Naive thymus-derived CD4-positive, alpha-beta T cell (primary cell): ENCODE measurements at regions not wholly inside any gene's neighbourhood (a gene's known extent, or its start where the extent isn't known, plus 50 kb on each side); places are given as distances from the start of the nearest gene placed in this dataset.

Source experiments
- ATAC-seq: fragments of 150-1000 bp; cut with Tn5 transposase; 2 replicates; pipeline ENCODE4 v1.10.0; 2021; ENCODE audit warnings: mild to moderate bottlenecking, moderate library complexity
- CTCF ChIA-PET: fragments of 350-600 bp; sonication (Branson Sonifier 250); formaldehyde crosslinking; loops from one replicate; lab custom pipeline; 2021; ENCODE audit warnings: antibody characterized with exemption; lab: Charles Lee
- POLR2A ChIA-PET: fragments of 350-600 bp; sonication (Branson Sonifier 250); formaldehyde crosslinking; loops from one replicate; lab custom pipeline; 2021; ENCODE audit warnings: antibody characterized with exemption, inconsistent platforms; lab: Charles Lee
- DNase-seq, 9 donors: peaks; one replicate each; pipeline versions ENCODE4 v3.0.0 to v3.0.0-alpha.2; 2020 to 2022; ENCODE audit warnings: mixed read lengths in 1 of 9
- H3K27ac ChIP-seq: one replicate; pipeline ENCODE4 v1.7.0; 2013; ENCODE audit warnings: mild to moderate bottlenecking, low read depth, low read length, moderate library complexity
- H3K27me3 ChIP-seq, 2 donors: one replicate each; pipeline ENCODE4 v1.7.0; 2013; ENCODE audit warnings: low read length in 2 of 2, mild to moderate bottlenecking in 2 of 2, moderate library complexity in 2 of 2; ENCODE audit not compliant: control insufficient read depth in 2 of 2, insufficient read depth in 2 of 2
- H3K36me3 ChIP-seq, 3 experiments: 1 replicate in 2 of 3; 2 replicates in 1 of 3; pipeline ENCODE4 v1.7.0; 2013; ENCODE audit warnings: low read length in 3 of 3, mild to moderate bottlenecking in 3 of 3, moderate library complexity in 1 of 3; ENCODE audit not compliant: insufficient read depth in 3 of 3, control insufficient read depth in 2 of 3
- H3K4me1 ChIP-seq, 2 donors: one replicate each; pipeline ENCODE4 v1.7.0; 2013; ENCODE audit warnings: low read length in 2 of 2, mild to moderate bottlenecking in 2 of 2, moderate library complexity in 1 of 2; ENCODE audit not compliant: control insufficient read depth in 2 of 2, insufficient read depth in 2 of 2
- H3K4me3 ChIP-seq: 2 replicates; pipeline ENCODE4 v1.7.0; 2013; ENCODE audit warnings: mild to moderate bottlenecking, low read length
- H3K9me3 ChIP-seq, 3 experiments: 1 replicate in 2 of 3; 2 replicates in 1 of 3; pipeline ENCODE4 v1.7.0; 2013; ENCODE audit warnings: low read length in 3 of 3; ENCODE audit not compliant: control insufficient read depth in 2 of 3
- H3K27ac Mint-ChIP-seq, 9 donors: one replicate each; pipeline ENCODE4 v1.8.0; 2020 to 2022; ENCODE audit warnings: mixed read lengths in 9 of 9, mild to moderate bottlenecking in 8 of 9, moderate library complexity in 5 of 9, inconsistent platforms in 2 of 9
- H3K27me3 Mint-ChIP-seq, 5 donors: one replicate each; pipeline ENCODE4 v1.8.0; 2021 to 2022; ENCODE audit warnings: mixed read lengths in 5 of 5, mild to moderate bottlenecking in 1 of 5
- H3K36me3 Mint-ChIP-seq, 5 donors: one replicate each; pipeline ENCODE4 v1.8.0; 2020 to 2022; ENCODE audit warnings: mixed read lengths in 5 of 5, mild to moderate bottlenecking in 3 of 5, inconsistent platforms in 1 of 5
- H3K4me1 Mint-ChIP-seq, 7 donors: one replicate each; pipeline ENCODE4 v1.8.0; 2020 to 2022; ENCODE audit warnings: mixed read lengths in 7 of 7, mild to moderate bottlenecking in 3 of 7, inconsistent platforms in 1 of 7
- H3K4me3 Mint-ChIP-seq, 10 donors: one replicate each; pipeline ENCODE4 v1.8.0; 2020 to 2022; ENCODE audit warnings: mild to moderate bottlenecking in 10 of 10, mixed read lengths in 10 of 10, moderate library complexity in 6 of 10, inconsistent platforms in 2 of 10
- H3K9me3 Mint-ChIP-seq, 11 donors: one replicate each; pipeline ENCODE4 v1.8.0; 2020 to 2022; ENCODE audit warnings: mixed read lengths in 11 of 11, mild to moderate bottlenecking in 4 of 11, inconsistent platforms in 1 of 11, moderate library complexity in 1 of 11
- intact Hi-C, 2 donors: fragments of 100-400 bp; cut with micrococcal nuclease; formaldehyde crosslinking; loops; one replicate each; pipeline ENCODE4 v1.15.1; 2023

DNA sequence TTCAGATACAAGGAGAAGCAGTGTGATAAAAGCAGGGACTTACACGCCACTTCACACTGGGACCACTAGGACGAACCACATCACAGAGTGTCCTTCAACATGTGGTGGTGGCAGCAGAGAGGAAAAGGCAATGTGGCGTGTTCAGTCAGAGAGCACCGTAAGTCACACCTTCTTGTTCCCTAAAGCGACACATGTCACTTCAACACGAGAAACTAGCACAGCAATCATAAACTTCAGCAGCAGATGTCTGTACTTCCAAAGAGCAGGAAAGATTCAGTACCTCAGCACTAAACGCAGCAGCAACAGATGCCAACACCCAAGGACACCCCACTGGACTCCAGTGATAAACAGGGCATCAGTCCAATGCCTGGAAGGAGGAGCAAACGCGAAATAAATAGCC, 96.7 kb downstream of the AREG start:
- Mint-ChIP-seq H3K27ac (peak overlapping the region in 1 of 9 donors; percentile 47), H3K36me3 (no peaks in the 10 kb centered on the region)
- CTCF ChIA-PET, result interaction anchor here (0.9 kb wide), 1 partner anchor 9 kb away, joined by 5 read pairs; no protein-coding TSS in a partner anchor

DNA sequence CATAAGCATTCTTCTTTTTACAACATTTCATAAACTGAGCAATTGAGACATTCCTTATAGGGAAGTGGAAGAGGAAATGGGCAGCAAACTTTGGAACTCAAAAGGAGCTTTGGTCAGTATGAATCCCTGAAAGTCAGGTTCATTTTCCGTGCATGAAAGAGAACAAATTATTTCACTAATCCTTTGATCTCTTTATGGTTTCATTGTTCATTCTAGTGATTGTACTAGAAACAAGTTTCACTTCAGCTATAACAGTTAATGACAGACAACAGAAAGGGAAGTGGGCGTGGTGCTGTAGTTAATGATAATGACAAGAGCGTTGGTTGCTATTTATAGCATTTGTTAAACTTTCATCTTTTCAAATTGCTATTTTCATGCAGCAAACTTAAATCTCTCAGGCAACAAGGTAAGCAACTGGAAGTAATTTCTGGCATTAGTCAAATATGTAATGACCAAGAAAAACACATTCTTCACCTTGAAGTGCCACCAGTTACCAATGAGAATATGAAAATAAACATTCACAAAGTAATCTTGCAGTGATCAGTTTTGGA, 98.4 kb downstream of the AREG start:
- CTCF ChIA-PET, result no interaction called here
- no peaks in the 10 kb centered on the region for H3K9me3 Mint-ChIP-seq
- H3K27ac ChIP-seq, result no peak overlapping the region
- no peaks in the 10 kb centered on the region for H3K27me3 ChIP-seq
- H3K4me1 Mint-ChIP-seq, result peaks cover 0 to 10% (median 8%) of the 10 kb centered on the region in 7 donors
- intact Hi-C loops, result no loop called here
- no peaks in the 10 kb centered on the region for H3K4me1 ChIP-seq
- H3K36me3 ChIP-seq, result no peaks in the 10 kb centered on the region
- peaks cover 0 to 8% (median 0%) of the 10 kb centered on the region in 5 donors for H3K27me3 Mint-ChIP-seq
- peak overlapping the region in 4 of 10 donors; percentile 0 to 58 (median 11) for H3K4me3 Mint-ChIP-seq
- H3K4me3 ChIP-seq, result no peak overlapping the region
- peak overlapping the region in 1 of 9 donors; percentile 17 for H3K27ac Mint-ChIP-seq
- no peaks in the 10 kb centered on the region for H3K9me3 ChIP-seq
- DNase-seq (peak in 5 of 9 donors; percentile 15 to 36 (median 21)), ATAC-seq (peak; percentile 64)
- no peaks in the 10 kb centered on the region for H3K36me3 Mint-ChIP-seq
- POLR2A ChIA-PET, result no interaction called here

More for the DNA sequence above, 96.7 kb downstream of the AREG start:
- no peaks in the 10 kb centered on the region for H3K9me3 Mint-ChIP-seq
- Histone ChIP-seq H3K9me3 (no peaks in the 10 kb centered on the region), H3K36me3 (no peaks in the 10 kb centered on the region), H3K4me1 (no peaks in the 10 kb centered on the region), H3K27ac (no peak overlapping the region), H3K27me3 (no peaks in the 10 kb centered on the region), H3K4me3 (no peak overlapping the region)
- H3K4me1 Mint-ChIP-seq, result peaks cover 0 to 10% (median 8%) of the 10 kb centered on the region in 7 donors
- POLR2A ChIA-PET, result no interaction called here
- H3K4me3 Mint-ChIP-seq, result no peak overlapping the region
- no peak for DNase-seq
- ATAC-seq, result no peak
- H3K27me3 Mint-ChIP-seq, result peaks cover 0 to 14% (median 9%) of the 10 kb centered on the region in 5 donors
- intact Hi-C loops, result no loop called here

DNA sequence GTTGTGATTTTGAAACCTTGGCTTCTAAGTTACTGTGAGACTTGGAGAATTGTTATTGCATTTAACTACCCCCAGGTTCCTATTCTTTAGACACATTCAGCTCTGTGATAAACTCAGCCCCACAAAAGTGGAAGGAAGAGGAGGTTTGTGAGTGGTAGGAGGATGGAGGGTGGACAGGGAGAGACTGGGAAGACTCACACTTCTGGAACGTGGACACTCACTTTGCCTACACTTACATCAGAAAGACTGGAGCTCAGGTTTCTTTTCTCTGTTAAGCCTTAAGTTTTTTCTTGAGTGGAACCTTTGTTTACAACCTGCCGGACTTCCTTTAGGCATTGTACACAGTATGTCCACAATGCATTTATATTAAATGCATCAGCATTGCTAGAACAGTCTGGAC, 99.0 kb downstream of the AREG start:
- Mint-ChIP-seq H3K9me3 (no peaks in the 10 kb centered on the region), H3K27ac (no peak overlapping the region), H3K36me3 (no peaks in the 10 kb centered on the region), H3K27me3 (peaks cover 0 to 9% (median 0%) of the 10 kb centered on the region in 5 donors), H3K4me1 (peaks cover 0 to 10% (median 8%) of the 10 kb centered on the region in 7 donors), H3K4me3 (no peak overlapping the region)
- H3K27me3 ChIP-seq, result no peaks in the 10 kb centered on the region
- ATAC-seq, result no peak
- no peak overlapping the region for H3K4me3 ChIP-seq
- no peaks in the 10 kb centered on the region for H3K4me1 ChIP-seq
- ChIA-PET POLR2A (no interaction called here), CTCF (interaction anchor here (0.6 kb wide), 1 partner anchor 171 kb away, joined by 4 read pairs; no protein-coding TSS in a partner anchor)
- intact Hi-C loops, result no loop called here
- H3K9me3 ChIP-seq, result no peaks in the 10 kb centered on the region
- DNase-seq, result no peak
- H3K27ac ChIP-seq, result no peak overlapping the region
- no peaks in the 10 kb centered on the region for H3K36me3 ChIP-seq

DNA sequence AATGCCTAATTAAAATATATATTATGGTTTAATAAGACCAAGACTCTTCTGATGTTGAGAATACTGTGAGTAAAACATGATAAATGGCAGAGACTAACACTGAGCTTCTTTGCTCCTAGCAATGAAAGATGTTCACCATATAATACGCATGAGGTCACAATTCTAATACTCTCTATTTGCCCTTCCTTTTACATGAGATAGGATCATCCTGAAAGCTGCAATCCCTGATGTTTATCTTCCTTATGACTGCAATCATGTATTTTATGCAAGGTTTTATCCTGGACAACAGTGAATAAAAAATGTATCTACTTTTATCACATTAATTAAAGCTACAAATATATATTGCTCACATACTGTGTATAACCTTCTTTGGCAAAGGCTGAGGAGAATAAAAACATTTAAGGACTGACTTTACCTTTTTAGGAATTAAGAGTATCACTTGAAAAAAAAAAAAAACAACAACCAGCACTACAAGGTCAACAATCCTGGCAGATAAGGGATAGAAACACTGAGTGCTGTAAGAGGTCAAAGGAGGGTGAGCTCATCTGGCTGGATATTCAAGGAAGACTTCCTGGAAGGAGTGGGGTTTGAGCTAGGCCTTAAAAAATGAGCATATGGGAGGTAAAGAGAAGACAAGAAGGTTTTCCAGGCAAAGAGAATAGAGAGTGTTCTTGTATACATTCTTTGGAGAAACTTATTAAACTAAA, 99.9 kb downstream of the AREG start:
- ChIA-PET POLR2A (no interaction called here), CTCF (interaction anchor here (0.6 kb wide), 1 partner anchor 172 kb away, joined by 4 read pairs; no protein-coding TSS in a partner anchor)
- Histone ChIP-seq H3K27ac (no peak overlapping the region), H3K4me1 (no peaks in the 10 kb centered on the region), H3K36me3 (no peaks in the 10 kb centered on the region), H3K27me3 (no peaks in the 10 kb centered on the region), H3K4me3 (no peak overlapping the region), H3K9me3 (no peaks in the 10 kb centered on the region)
- Mint-ChIP-seq H3K36me3 (no peaks in the 10 kb centered on the region), H3K9me3 (no peaks in the 10 kb centered on the region), H3K4me3 (no peak overlapping the region), H3K27ac (no peak overlapping the region), H3K4me1 (peaks cover 0 to 10% (median 8%) of the 10 kb centered on the region in 7 donors), H3K27me3 (peaks cover 0 to 9% (median 0%) of the 10 kb centered on the region in 5 donors)
- ATAC-seq (no peak), DNase-seq (no peak)
- intact Hi-C loops, result no loop called here

DNA sequence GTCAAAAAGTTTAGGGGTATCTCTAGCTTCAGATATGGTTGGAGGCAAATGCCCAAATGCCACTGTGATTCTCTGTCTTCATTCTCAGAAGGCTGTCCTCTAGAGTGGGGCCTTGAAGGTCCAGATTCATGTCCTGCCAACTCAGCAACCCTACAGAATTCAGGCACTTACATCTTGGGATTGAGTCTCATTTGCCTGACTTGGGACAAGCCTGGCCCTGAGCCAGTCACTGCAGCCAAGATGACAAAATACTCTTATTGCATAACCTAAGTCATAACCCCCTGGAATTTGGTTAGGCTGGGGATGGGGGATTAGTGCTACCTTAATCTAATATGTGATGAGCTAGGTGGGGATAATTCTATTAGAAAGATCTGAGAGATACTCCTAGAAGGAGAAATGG, 100.5 kb downstream of the AREG start:
- intact Hi-C loops, result no loop called here
- Mint-ChIP-seq H3K36me3 (no peaks in the 10 kb centered on the region), H3K9me3 (no peaks in the 10 kb centered on the region), H3K4me3 (no peak overlapping the region), H3K27ac (no peak overlapping the region), H3K27me3 (peaks cover 0 to 9% (median 0%) of the 10 kb centered on the region in 5 donors), H3K4me1 (peaks cover 0 to 10% (median 8%) of the 10 kb centered on the region in 7 donors)
- Histone ChIP-seq H3K36me3 (no peaks in the 10 kb centered on the region), H3K4me1 (no peaks in the 10 kb centered on the region), H3K27me3 (no peaks in the 10 kb centered on the region), H3K9me3 (no peaks in the 10 kb centered on the region), H3K27ac (no peak overlapping the region), H3K4me3 (no peak overlapping the region)
- CTCF ChIA-PET, result no interaction called here
- POLR2A ChIA-PET, result no interaction called here
- DNase-seq (no peak), ATAC-seq (no peak)

DNA sequence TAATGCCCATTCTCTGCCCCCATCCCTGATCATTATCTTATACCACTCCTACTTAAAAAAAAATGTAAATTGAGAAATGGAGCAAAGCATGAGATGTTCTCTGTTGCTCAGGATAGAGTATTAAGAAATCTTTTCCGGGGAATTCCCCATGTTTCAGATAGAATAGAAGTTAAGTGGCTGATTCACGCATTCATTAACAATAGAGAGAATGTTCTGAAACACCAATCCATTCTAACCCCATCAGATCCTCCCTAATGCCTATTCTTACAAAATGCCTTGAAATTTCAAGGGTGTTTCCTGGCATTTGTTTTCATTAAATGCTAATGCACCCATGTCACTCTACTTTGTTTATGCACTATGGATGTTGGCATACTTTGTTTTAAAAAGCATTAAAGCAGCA, 101.1 kb downstream of the AREG start:
- Mint-ChIP-seq H3K9me3 (no peaks in the 10 kb centered on the region), H3K27me3 (peaks cover 0 to 9% (median 0%) of the 10 kb centered on the region in 5 donors), H3K27ac (no peak overlapping the region), H3K4me3 (no peak overlapping the region), H3K4me1 (peaks cover 0 to 10% (median 8%) of the 10 kb centered on the region in 7 donors), H3K36me3 (no peaks in the 10 kb centered on the region)
- no peak overlapping the region for H3K27ac ChIP-seq
- no peak overlapping the region for H3K4me3 ChIP-seq
- no peaks in the 10 kb centered on the region for H3K4me1 ChIP-seq
- CTCF ChIA-PET, result no interaction called here
- H3K9me3 ChIP-seq, result no peaks in the 10 kb centered on the region
- intact Hi-C loops, result no loop called here
- DNase-seq, result no peak
- H3K27me3 ChIP-seq, result no peaks in the 10 kb centered on the region
- POLR2A ChIA-PET, result no interaction called here
- no peaks in the 10 kb centered on the region for H3K36me3 ChIP-seq
- no peak for ATAC-seq
